Lung (tissue), 11 donors: ENCODE measurements at regions not wholly inside any gene's neighbourhood (a gene's known extent, or its start where the extent isn't known, plus 50 kb on each side); places are given as distances from the start of the nearest gene placed in this dataset.
"Not testable (repeated sequence)": the region's sequence is repeated elsewhere in the genome, so short reads cannot be mapped to it uniquely, and the experiment has no call there.

Experiments
- ATAC-seq: fragments of 200-7000 bp; cut with Tn5 transposase; one replicate; pipeline ENCODE4 v1.9.1; 2020; ENCODE audit warnings: moderate number of reproducible peaks; ENCODE audit not compliant: insufficient read depth, low FRiP score
- DNase-seq, 3 donors: peaks; one replicate each; pipeline ENCODE4 v3.0.0-alpha.2; 2013 to 2017
- H3K27ac ChIP-seq, 2 donors: one replicate each; pipeline ENCODE4 v1.5.1; 2013; ENCODE audit warnings: mild to moderate bottlenecking in 2 of 2, moderate library complexity in 2 of 2, control low read depth in 1 of 2, inconsistent platforms in 1 of 2, low read depth in 1 of 2, low read length in 1 of 2
- H3K27me3 ChIP-seq, 3 donors: one replicate each; pipeline ENCODE4 v1.5.1; 2013; ENCODE audit warnings: low read length in 2 of 3; ENCODE audit not compliant: control insufficient read depth in 3 of 3, insufficient read depth in 3 of 3
- H3K36me3 ChIP-seq, 4 donors: one replicate each; pipeline ENCODE4 v1.5.1; 2013; ENCODE audit warnings: low read length in 4 of 4, mild to moderate bottlenecking in 1 of 4, moderate library complexity in 1 of 4; ENCODE audit not compliant: control insufficient read depth in 4 of 4, insufficient read depth in 4 of 4
- H3K4me1 ChIP-seq, 5 donors: one replicate each; pipeline ENCODE4 v1.5.1; 2013; ENCODE audit warnings: low read length in 5 of 5, mild to moderate bottlenecking in 2 of 5, moderate library complexity in 1 of 5; ENCODE audit not compliant: control insufficient read depth in 5 of 5, insufficient read depth in 5 of 5
- H3K4me3 ChIP-seq: one replicate; pipeline ENCODE4 v1.5.1; 2013; ENCODE audit warnings: mild to moderate bottlenecking, control low read depth, moderate library complexity
- H3K9ac ChIP-seq, 2 donors: one replicate each; pipeline ENCODE4 v1.5.1; 2013; ENCODE audit warnings: low read length in 2 of 2, control low read depth in 1 of 2; ENCODE audit not compliant: insufficient read depth in 1 of 2
- H3K9me3 ChIP-seq, 4 donors: one replicate each; pipeline ENCODE4 v1.5.1; 2013; ENCODE audit warnings: low read length in 3 of 4, mild to moderate bottlenecking in 1 of 4, moderate library complexity in 1 of 4; ENCODE audit not compliant: control insufficient read depth in 4 of 4, insufficient read depth in 3 of 4
- WGBS, 2 donors: extraction: QIAGEN DNeasy Blood & Tissue Kit; methylation state at CpG; one replicate each; pipeline ENCODE4 v1.1.7; 2013; 5-methylcytosine and 5-hydroxymethylcytosine counted together
- TF ChIP-seq, protein P1 (sequence below): IDR thresholded peaks from 2 replicates; pipeline ENCODE4 v1.5.1; 2012; ENCODE audit warnings: mild to moderate bottlenecking; ENCODE audit errors: control extremely low read depth, extremely low read depth
- donor health status: control.
- donor health status: control.
- donor health status: Bipolar disorder and iron deficiency.
- donor health status: healthy.
- donor health status: DM: yes; HTN: yes; CAD: no.

DNA sequence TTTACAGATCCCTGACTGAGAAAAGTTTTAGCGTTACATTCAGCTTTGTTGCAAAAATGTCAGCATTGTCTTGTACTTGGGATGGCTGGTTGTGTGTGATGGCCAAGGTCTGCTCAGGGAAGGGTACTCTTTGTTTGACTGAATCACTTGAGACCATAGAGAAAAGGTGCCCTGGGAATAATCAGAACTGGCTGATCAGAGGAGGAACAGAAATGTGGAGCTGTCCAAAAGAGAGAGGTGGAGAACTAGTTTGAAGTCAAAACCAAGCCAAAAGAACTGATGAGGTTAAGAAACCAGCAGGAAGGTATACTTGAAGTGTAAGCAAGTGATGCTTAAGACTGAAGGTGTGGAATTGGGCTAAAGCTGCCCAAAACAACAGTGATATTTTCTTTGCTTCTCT lies 107.6 kb upstream of the LYPLAL1 start:
- H3K9ac ChIP-seq, result no peak overlapping the region
- H3K27ac ChIP-seq, result no peak overlapping the region
- WGBS, 2 donors, result 95% methylated on average over 1 of the region's 1 CpG

DNA sequence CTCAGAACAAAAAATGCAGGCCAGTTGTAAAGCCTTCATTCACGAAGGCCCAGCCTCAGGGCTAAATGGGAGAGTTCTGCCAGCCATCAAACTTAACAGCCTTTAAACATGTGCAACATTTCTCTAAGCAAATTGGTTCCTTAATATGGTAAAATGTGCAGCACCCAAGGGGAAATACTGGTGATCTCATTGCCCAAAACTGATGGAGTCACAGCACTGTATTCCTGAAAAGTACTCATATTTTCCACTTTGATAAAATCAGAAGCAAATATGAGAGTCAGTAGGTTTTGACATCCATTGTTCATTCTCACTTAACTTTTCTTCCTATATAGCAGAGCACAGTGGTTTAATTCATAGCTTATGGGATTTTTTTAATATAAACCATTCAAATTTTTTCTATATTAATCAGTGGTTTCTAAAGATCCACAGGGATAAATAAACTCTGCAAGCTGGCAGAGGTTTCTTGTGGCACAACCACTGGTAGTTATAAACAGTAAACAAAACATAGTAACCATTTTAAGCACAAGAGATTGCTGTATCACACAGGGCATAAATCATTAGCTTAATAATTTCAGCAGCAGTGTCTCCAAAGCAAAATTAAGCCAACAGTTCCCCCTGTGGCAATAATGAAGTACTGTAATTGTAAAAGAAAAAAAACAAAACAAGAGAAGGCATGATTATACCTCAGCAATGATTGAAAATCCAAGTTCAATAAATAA lies 106.9 kb upstream of the LYPLAL1 start:
- Histone ChIP-seq H3K9ac (no peak overlapping the region), H3K27ac (no peak overlapping the region), H3K4me3 (no peak overlapping the region), H3K27me3 (no peaks in the 10 kb centered on the region), H3K9me3 (peaks cover 0 to 3% (median 0%) of the 10 kb centered on the region in 4 donors), H3K36me3 (no peaks in the 10 kb centered on the region), H3K4me1 (peaks cover 0 to 2% (median 0%) of the 10 kb centered on the region in 5 donors)
- DNase-seq (peak in 2 of 3 donors; percentile 80 to 81), ATAC-seq (peak; percentile 77)
- WGBS, 2 donors, result 70 to 79% methylated on average over 1 of the region's 1 CpG
- TF ChIP-seq, protein P1, sequence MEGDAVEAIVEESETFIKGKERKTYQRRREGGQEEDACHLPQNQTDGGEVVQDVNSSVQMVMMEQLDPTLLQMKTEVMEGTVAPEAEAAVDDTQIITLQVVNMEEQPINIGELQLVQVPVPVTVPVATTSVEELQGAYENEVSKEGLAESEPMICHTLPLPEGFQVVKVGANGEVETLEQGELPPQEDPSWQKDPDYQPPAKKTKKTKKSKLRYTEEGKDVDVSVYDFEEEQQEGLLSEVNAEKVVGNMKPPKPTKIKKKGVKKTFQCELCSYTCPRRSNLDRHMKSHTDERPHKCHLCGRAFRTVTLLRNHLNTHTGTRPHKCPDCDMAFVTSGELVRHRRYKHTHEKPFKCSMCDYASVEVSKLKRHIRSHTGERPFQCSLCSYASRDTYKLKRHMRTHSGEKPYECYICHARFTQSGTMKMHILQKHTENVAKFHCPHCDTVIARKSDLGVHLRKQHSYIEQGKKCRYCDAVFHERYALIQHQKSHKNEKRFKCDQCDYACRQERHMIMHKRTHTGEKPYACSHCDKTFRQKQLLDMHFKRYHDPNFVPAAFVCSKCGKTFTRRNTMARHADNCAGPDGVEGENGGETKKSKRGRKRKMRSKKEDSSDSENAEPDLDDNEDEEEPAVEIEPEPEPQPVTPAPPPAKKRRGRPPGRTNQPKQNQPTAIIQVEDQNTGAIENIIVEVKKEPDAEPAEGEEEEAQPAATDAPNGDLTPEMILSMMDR, result peak; percentile 26

More for the DNA sequence above, 107.6 kb upstream of the LYPLAL1 start:
- no peak for DNase-seq
- ATAC-seq, result no peak
- H3K27me3 ChIP-seq, result no peaks in the 10 kb centered on the region
- peaks cover 0 to 3% (median 0%) of the 10 kb centered on the region in 4 donors for H3K9me3 ChIP-seq
- no peak overlapping the region for H3K4me3 ChIP-seq
- TF ChIP-seq, protein P1, result no peak
- H3K36me3 ChIP-seq, result no peaks in the 10 kb centered on the region
- peaks cover 0 to 2% (median 0%) of the 10 kb centered on the region in 5 donors for H3K4me1 ChIP-seq

DNA sequence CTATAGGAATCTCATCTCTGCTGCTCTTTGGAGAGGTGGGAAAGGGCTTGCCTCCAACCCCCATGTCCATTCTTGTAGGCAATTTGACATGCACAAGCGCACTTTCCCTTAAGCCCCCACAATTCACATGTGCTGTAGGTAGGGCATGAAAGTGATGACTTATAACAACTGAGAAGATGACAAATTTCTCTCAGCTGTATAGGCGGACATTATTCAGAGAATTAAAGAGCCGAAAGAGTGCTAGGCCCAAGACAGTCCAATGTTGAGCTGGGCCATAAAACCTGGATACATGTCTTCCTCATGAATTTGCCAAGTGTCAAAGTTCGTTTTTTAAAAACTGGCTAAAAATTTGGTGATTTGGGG lies 106.3 kb upstream of the LYPLAL1 start:
- H3K9me3 ChIP-seq, result peaks cover 0 to 3% (median 0%) of the 10 kb centered on the region in 4 donors
- no peak overlapping the region for H3K4me3 ChIP-seq
- DNase-seq (no peak), ATAC-seq (no peak)
- no peaks in the 10 kb centered on the region for H3K36me3 ChIP-seq
- H3K27me3 ChIP-seq, result no peaks in the 10 kb centered on the region
- peaks cover 0 to 2% (median 0%) of the 10 kb centered on the region in 5 donors for H3K4me1 ChIP-seq
- H3K9ac ChIP-seq, result no peak overlapping the region
- H3K27ac ChIP-seq, result no peak overlapping the region
- WGBS, 2 donors, result 91 to 96% methylated on average over 4 of the region's 4 CpGs
- TF ChIP-seq, protein P1, result no peak

DNA sequence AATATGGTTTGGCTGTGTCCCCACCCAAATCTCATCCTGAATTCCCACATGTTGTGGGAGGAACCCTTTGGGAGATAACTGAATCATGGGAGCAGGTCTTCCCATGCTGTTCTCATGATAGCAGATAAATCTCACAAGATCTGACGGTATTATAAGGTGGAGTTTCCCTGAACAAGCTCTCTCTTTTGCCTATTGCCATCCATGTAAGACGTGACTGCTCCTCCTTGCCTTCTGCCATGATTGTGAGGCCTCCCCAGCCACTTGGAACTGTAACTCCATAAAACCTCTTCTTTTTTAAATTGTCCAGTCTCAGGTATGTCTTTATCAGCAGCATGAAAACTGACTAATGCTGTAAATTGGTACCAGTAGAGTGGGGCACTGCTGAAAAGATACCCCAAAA lies 103.3 kb upstream of the LYPLAL1 start:
- H3K27me3 ChIP-seq, H3K4me3 ChIP-seq, H3K36me3 ChIP-seq, H3K9me3 ChIP-seq, H3K27ac ChIP-seq, H3K9ac ChIP-seq, H3K4me1 ChIP-seq, DNase-seq, ATAC-seq: not testable (repeated sequence)
- WGBS, 2 donors, result 82 to 93% methylated on average over 2 of the region's 2 CpGs
